Left lung (tissue), 4 donors: ENCODE measurements at regions not wholly inside any gene's neighbourhood (a gene's known extent, or its start where the extent isn't known, plus 50 kb on each side); places are given as distances from the start of the nearest gene placed in this dataset.

Source experiments
- ATAC-seq: fragments of 200-7000 bp; cut with Tn5 transposase; one replicate; pipeline ENCODE4 v1.9.1; 2020; ENCODE audit warnings: moderate library complexity
- DNase-seq, 4 donors: peaks; one replicate each; pipeline ENCODE4 v3.0.0-alpha.2; 2013 to 2020
- H3K27ac ChIP-seq, 2 donors: fragments of 200-600 bp; sonication (generic) in 1 of 2; one replicate each; pipeline versions ENCODE4 v1.5.0 to v1.8.0; 2020 to 2021
- H3K27me3 ChIP-seq, 2 donors: fragments of 200-600 bp; sonication (generic) in 1 of 2; one replicate each; pipeline versions ENCODE4 v1.5.0 to v1.8.0; 2020 to 2021
- H3K36me3 ChIP-seq, 2 donors: fragments of 200-600 bp; sonication (generic) in 1 of 2; one replicate each; pipeline versions ENCODE4 v1.5.0 to v1.8.0; 2020 to 2021
- H3K4me1 ChIP-seq, 2 donors: fragments of 200-600 bp; one replicate each; pipeline ENCODE4 v1.8.0; 2021
- H3K4me3 ChIP-seq, 2 donors: fragments of 200-600 bp; sonication (generic) in 1 of 2; one replicate each; pipeline versions ENCODE4 v1.5.0 to v1.8.0; 2020 to 2021; ENCODE audit warnings: mild to moderate bottlenecking in 1 of 2
- H3K9me3 ChIP-seq, 2 donors: fragments of 200-600 bp; sonication (generic) in 1 of 2; one replicate each; pipeline versions ENCODE4 v1.5.0 to v1.8.0; 2020 to 2021
- intact Hi-C, 2 donors: fragments of 100-400 bp; cut with DNase I; formaldehyde crosslinking; loops; one replicate each; pipeline versions ENCODE4 v1.11.2 to v1.14.2; 2022
- TF ChIP-seq, protein P1 (sequence below), 2 donors: fragments of 200-600 bp; sonication (generic) in 1 of 2; IDR thresholded peaks; one replicate each; pipeline versions ENCODE4 v1.5.0 to v1.8.0; 2021; ENCODE audit warnings: antibody characterized with exemption in 2 of 2
- donor health status: DM: no; HTN: yes; CAD: no.
- donor health status: DM: no; HTN: no; CAD: no.

DNA sequence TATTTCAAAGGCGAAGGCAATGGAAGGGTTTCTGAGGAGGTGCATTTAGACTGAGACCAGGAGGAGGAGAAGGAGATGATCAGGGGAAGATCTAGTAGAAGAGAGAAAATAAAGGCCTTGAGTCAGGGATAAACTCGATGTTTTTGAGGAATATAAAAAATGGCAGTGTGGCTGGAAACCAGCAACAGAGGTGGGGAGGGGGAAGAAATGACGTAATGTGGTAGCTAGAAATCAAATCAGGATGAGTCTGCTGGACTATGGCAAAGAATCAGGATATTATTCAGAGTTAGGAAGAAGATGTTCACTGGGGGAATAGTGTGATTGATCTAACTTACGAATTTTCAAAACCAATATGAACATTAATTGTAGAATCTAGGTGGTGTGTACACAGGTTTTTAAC lies 1673.9 kb upstream of the WWC1 start:
- no peaks in the 10 kb centered on the region for H3K36me3 ChIP-seq
- DNase-seq, result no peak
- intact Hi-C loops, result no loop called here
- H3K27me3 ChIP-seq, result no peaks in the 10 kb centered on the region
- no peak overlapping the region for H3K27ac ChIP-seq
- H3K4me3 ChIP-seq, result no peak overlapping the region
- no peak for ATAC-seq
- H3K9me3 ChIP-seq, result no peaks in the 10 kb centered on the region
- H3K4me1 ChIP-seq, result no peaks in the 10 kb centered on the region
- TF ChIP-seq, protein P1, sequence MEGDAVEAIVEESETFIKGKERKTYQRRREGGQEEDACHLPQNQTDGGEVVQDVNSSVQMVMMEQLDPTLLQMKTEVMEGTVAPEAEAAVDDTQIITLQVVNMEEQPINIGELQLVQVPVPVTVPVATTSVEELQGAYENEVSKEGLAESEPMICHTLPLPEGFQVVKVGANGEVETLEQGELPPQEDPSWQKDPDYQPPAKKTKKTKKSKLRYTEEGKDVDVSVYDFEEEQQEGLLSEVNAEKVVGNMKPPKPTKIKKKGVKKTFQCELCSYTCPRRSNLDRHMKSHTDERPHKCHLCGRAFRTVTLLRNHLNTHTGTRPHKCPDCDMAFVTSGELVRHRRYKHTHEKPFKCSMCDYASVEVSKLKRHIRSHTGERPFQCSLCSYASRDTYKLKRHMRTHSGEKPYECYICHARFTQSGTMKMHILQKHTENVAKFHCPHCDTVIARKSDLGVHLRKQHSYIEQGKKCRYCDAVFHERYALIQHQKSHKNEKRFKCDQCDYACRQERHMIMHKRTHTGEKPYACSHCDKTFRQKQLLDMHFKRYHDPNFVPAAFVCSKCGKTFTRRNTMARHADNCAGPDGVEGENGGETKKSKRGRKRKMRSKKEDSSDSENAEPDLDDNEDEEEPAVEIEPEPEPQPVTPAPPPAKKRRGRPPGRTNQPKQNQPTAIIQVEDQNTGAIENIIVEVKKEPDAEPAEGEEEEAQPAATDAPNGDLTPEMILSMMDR (IDR thresholded peaks at IDR 0.05), result no peak

DNA sequence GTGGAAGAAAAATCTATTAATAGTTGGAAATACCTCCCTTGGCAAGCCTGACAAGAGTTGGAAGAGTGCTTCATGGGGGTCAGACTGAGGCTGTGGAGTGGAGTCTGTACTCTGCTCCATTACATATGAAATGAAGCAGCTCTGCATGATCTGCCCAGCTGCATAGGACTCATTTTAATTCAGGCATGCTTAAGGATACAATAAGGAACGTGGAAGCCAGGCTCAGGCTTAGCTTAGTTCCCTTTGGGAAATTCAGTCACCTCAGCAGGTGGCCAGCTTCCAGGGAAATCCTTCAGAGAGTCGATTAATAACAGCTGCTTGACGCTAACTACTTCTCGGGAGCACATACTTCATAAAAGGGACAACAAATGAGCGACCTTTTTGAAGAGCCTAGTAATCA lies 1672.9 kb upstream of the WWC1 start:
- Histone ChIP-seq H3K9me3 (no peaks in the 10 kb centered on the region), H3K4me3 (no peak overlapping the region), H3K27me3 (no peaks in the 10 kb centered on the region), H3K36me3 (no peaks in the 10 kb centered on the region), H3K27ac (no peak overlapping the region), H3K4me1 (no peaks in the 10 kb centered on the region)
- no peak for DNase-seq
- intact Hi-C loops, result no loop called here
- TF ChIP-seq, protein P1 (IDR thresholded peaks at IDR 0.05), result no peak
- ATAC-seq, result no peak

- DNase-seq (no peak), ATAC-seq (no peak)
- Histone ChIP-seq H3K27ac (no peak overlapping the region), H3K4me1 (no peaks in the 10 kb centered on the region), H3K36me3 (no peaks in the 10 kb centered on the region), H3K9me3 (no peaks in the 10 kb centered on the region), H3K27me3 (no peaks in the 10 kb centered on the region), H3K4me3 (no peak overlapping the region)
- intact Hi-C loops, result no loop called here
- TF ChIP-seq, protein P1 (IDR thresholded peaks at IDR 0.05), result no peak
These were observed 1666.9 kb upstream of the WWC1 start for GRCh38 chr5:166624573-166624972.

DNA sequence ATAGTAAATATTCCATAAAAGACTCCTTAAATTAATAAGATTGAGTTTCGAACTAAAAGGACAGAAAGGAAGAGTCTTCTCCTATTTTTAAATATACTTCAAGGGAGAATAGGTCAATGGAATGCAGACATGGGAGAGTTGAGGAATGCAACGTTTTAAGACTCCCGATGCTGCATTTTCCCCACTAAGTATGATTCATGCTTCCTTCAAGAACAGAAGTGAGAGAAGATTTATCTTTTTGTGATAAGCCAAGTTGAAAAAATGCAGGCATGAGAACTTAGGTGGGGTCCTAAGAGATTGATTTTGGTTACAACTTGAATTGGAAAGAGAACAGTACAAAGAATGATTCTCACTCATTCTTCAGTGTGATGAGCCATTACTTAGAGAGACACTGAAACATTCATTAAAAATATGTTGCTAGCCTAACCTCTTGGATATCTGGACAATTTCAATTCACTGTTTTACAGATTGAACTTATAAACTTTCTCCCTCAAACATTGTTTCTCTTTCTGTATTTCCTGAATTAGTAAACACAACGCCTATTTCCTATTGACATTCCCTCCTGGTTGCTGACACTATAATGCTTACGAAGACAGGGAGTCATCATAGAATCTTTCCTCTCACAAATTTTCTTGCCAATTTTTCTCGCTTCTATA lies 1666.1 kb upstream of the WWC1 start:
- H3K4me1 ChIP-seq, result no peaks in the 10 kb centered on the region
- no peak for DNase-seq
- H3K4me3 ChIP-seq, result no peak overlapping the region
- no peak overlapping the region for H3K27ac ChIP-seq
- no peaks in the 10 kb centered on the region for H3K36me3 ChIP-seq
- intact Hi-C loops, result no loop called here
- H3K27me3 ChIP-seq, result no peaks in the 10 kb centered on the region
- TF ChIP-seq, protein P1 (IDR thresholded peaks at IDR 0.05), result no peak
- no peaks in the 10 kb centered on the region for H3K9me3 ChIP-seq
- no peak for ATAC-seq

- no peak for DNase-seq
- Histone ChIP-seq H3K4me3 (no peak overlapping the region), H3K4me1 (no peaks in the 10 kb centered on the region), H3K36me3 (no peaks in the 10 kb centered on the region), H3K9me3 (no peaks in the 10 kb centered on the region), H3K27ac (no peak overlapping the region), H3K27me3 (no peaks in the 10 kb centered on the region)
- TF ChIP-seq, protein P1 (IDR thresholded peaks at IDR 0.05), result no peak
- intact Hi-C loops, result no loop called here
- ATAC-seq, result no peak
These were observed 1654.2 kb upstream of the WWC1 start for GRCh38 chr5:166637295-166637694.
